Neural cell (in vitro differentiated cells): ENCODE measurements at regions not wholly inside any gene's neighbourhood (a gene's known extent, or its start where the extent isn't known, plus 50 kb on each side); places are given as distances from the start of the nearest gene placed in this dataset.

Experiments
- H2AFZ ChIP-seq: fragments of 200-600, 300-800 bp; sonication (generic), shearing (Covaris generic); 2 replicates; pipeline ENCODE4 v1.6.0; 2014; ENCODE audit warnings: low read depth, mild to moderate bottlenecking, antibody characterized with exemption, low read length, moderate library complexity
- H3F3A ChIP-seq: fragments of 200-600 bp; shearing (Covaris generic); 2 replicates; pipeline ENCODE4 v1.6.1; 2016; ENCODE audit warnings: mild to moderate bottlenecking, moderate library complexity, mixed read lengths, antibody characterized with exemption, low read length; ENCODE audit not compliant: insufficient read depth, poor library complexity, severe bottlenecking
- H3K27ac ChIP-seq: fragments of 200-600, 300-800 bp; sonication (generic), shearing (Covaris generic); 2 replicates; pipeline ENCODE4 v1.5.1; 2014; ENCODE audit warnings: mild to moderate bottlenecking, low read length, moderate library complexity
- H3K27me3 ChIP-seq: fragments of 300-800, 200-600 bp; sonication (generic), shearing (Covaris generic); 2 replicates; pipeline ENCODE4 v1.6.0; 2014; ENCODE audit warnings: mild to moderate bottlenecking, low read depth, low read length, moderate library complexity; ENCODE audit not compliant: insufficient read depth
- H3K36me3 ChIP-seq: fragments of 300-800, 200-600 bp; sonication (generic), shearing (Covaris generic); 2 replicates; pipeline ENCODE4 v1.5.1; 2014; ENCODE audit warnings: mild to moderate bottlenecking, antibody characterized with exemption, low read length, moderate library complexity; ENCODE audit not compliant: insufficient read depth
- H3K4me2 ChIP-seq: fragments of 300-800, 200-600 bp; sonication (generic), shearing (Covaris generic); 2 replicates; pipeline ENCODE4 v1.6.0; 2014; ENCODE audit warnings: mild to moderate bottlenecking, low read length
- H3K4me3 ChIP-seq: fragments of 300-800, 200-600 bp; sonication (generic), shearing (Covaris generic); 2 replicates; pipeline ENCODE4 v1.5.1; 2014; ENCODE audit warnings: mild to moderate bottlenecking, low read length, moderate library complexity
- H3K79me2 ChIP-seq: fragments of 200-600 bp; shearing (Covaris generic); replicated peaks from 2 replicates; pipeline ENCODE4 v1.6.0; 2014; ENCODE audit warnings: mild to moderate bottlenecking, low read length, moderate library complexity; ENCODE audit not compliant: insufficient read depth
- H3K9ac ChIP-seq: fragments of 300-800, 200-600 bp; sonication (generic), shearing (Covaris generic); 2 replicates; pipeline ENCODE4 v1.6.1; 2016; ENCODE audit warnings: mild to moderate bottlenecking, low read length, mixed read lengths
- H3K9me2 ChIP-seq: fragments of 200-600 bp; shearing (Covaris generic); 2 replicates; pipeline ENCODE4 v1.6.1; 2016; ENCODE audit warnings: mild to moderate bottlenecking, low read length, mixed read lengths; ENCODE audit not compliant: insufficient read depth
- H3K9me3 ChIP-seq: fragments of 200-600, 300-800 bp; sonication (generic), shearing (Covaris generic); 2 replicates; pipeline ENCODE4 v1.6.1; 2016; ENCODE audit warnings: mild to moderate bottlenecking, mixed run types, low read length, moderate library complexity, mixed read lengths
- H4K20me1 ChIP-seq: fragments of 200-600 bp; shearing (Covaris generic); 2 replicates; pipeline ENCODE4 v1.6.1; 2016; ENCODE audit warnings: mild to moderate bottlenecking, mixed run types; ENCODE audit not compliant: insufficient read depth
- EP300 ChIP-seq: fragments of 450-650 bp; conservative IDR thresholded peaks from 2 replicates; pipeline ENCODE4 v1.6.1; 2014; ENCODE audit warnings: antibody characterized with exemption, mild to moderate bottlenecking, moderate library complexity; ENCODE audit not compliant: poor library complexity, severe bottlenecking
- EZH2 ChIP-seq: fragments of 200-600, 300-800 bp; shearing (Covaris generic), sonication (generic); IDR thresholded peaks from 2 replicates; pipeline ENCODE4 v1.6.1; 2014; ENCODE audit warnings: antibody characterized with exemption, low read length, borderline replicate concordance, mild to moderate bottlenecking; ENCODE audit not compliant: insufficient read depth, poor library complexity, severe bottlenecking
- MXI1 ChIP-seq: fragments of 450-650 bp; conservative IDR thresholded peaks from 2 replicates; pipeline ENCODE4 v1.6.1; 2014; ENCODE audit warnings: antibody characterized with exemption, mild to moderate bottlenecking; ENCODE audit not compliant: poor library complexity, severe bottlenecking
- POLR2AphosphoS5 ChIP-seq: IDR thresholded peaks from 2 replicates; pipeline ENCODE4 v1.6.1; 2012
- RAD21 ChIP-seq: fragments of 450-650 bp; conservative IDR thresholded peaks from 2 replicates; pipeline ENCODE4 v1.6.1; 2014; ENCODE audit warnings: antibody characterized with exemption, mild to moderate bottlenecking, moderate library complexity
- SMC3 ChIP-seq: fragments of 450-650 bp; conservative IDR thresholded peaks from 2 replicates; pipeline ENCODE4 v1.6.1; 2014; ENCODE audit warnings: antibody characterized with exemption, mild to moderate bottlenecking, moderate library complexity; ENCODE audit not compliant: poor library complexity
- TAF1 ChIP-seq: IDR thresholded peaks from 2 replicates; pipeline ENCODE4 v1.6.1; 2012; ENCODE audit warnings: low read depth
- TF ChIP-seq, protein P1 (sequence below): fragments of 450-650 bp; IDR thresholded peaks from 2 replicates; pipeline ENCODE4 v1.5.1; 2014; ENCODE audit warnings: antibody characterized with exemption, mild to moderate bottlenecking, moderate library complexity; ENCODE audit not compliant: poor library complexity, severe bottlenecking
- TF ChIP-seq, protein P2 (sequence below): IDR thresholded peaks from 2 replicates; pipeline ENCODE4 v1.6.1; 2012; ENCODE audit warnings: borderline replicate concordance

- Histone ChIP-seq H2AFZ (no peak overlapping the region), H3K36me3 (no peaks in the 10 kb centered on the region), H3K4me2 (no peak overlapping the region), H3K9me3 (peaks cover 3% of the 10 kb centered on the region), H3K4me3 (no peak overlapping the region), H3K27ac (no peak overlapping the region), H3K27me3 (no peaks in the 10 kb centered on the region), H3K79me2 (no peaks in the 10 kb centered on the region), H4K20me1 (no peaks in the 10 kb centered on the region), H3K9ac (no peak overlapping the region), H3K9me2 (no peaks in the 10 kb centered on the region), H3F3A (no peaks in the 10 kb centered on the region)
- TF ChIP-seq, protein P1, sequence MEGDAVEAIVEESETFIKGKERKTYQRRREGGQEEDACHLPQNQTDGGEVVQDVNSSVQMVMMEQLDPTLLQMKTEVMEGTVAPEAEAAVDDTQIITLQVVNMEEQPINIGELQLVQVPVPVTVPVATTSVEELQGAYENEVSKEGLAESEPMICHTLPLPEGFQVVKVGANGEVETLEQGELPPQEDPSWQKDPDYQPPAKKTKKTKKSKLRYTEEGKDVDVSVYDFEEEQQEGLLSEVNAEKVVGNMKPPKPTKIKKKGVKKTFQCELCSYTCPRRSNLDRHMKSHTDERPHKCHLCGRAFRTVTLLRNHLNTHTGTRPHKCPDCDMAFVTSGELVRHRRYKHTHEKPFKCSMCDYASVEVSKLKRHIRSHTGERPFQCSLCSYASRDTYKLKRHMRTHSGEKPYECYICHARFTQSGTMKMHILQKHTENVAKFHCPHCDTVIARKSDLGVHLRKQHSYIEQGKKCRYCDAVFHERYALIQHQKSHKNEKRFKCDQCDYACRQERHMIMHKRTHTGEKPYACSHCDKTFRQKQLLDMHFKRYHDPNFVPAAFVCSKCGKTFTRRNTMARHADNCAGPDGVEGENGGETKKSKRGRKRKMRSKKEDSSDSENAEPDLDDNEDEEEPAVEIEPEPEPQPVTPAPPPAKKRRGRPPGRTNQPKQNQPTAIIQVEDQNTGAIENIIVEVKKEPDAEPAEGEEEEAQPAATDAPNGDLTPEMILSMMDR: no peak
- no peak for TF ChIP-seq SMC3
- no peak for TF ChIP-seq RAD21
- no peak for TF ChIP-seq EZH2
Measured at GRCh38 chr4:4752025-4752424, 107.4 kb upstream of the MSX1 start.

DNA sequence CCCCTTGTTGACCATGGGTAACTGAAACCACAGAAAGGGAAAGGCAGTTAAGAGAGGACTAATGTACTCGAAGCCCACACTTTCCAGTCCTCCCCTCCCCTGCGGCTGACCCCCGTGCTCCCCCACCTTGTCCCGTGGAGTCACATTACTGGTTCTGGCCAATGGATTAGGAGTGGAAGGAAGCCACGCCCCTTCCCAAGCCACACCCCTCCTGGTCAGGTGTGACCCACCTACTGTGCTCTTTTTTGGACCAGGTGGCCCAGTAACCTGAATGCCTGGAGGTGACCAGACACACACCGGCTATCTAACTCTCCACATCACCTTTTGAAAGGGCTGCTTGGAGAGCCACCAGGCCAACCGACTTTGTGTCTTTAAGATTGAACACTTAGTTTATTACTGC lies 109.3 kb upstream of the MSX1 start:
- H3K9ac ChIP-seq: no peak overlapping the region
- H3K4me2 ChIP-seq: no peak overlapping the region
- H4K20me1 ChIP-seq: no peaks in the 10 kb centered on the region
- TF ChIP-seq POLR2AphosphoS5 (no peak), SMC3 (no peak), EP300 (no peak), EZH2 (no peak), RAD21 (no peak), MXI1 (no peak), TAF1 (no peak)
- TF ChIP-seq, protein P1: no peak
- TF ChIP-seq, protein P2, sequence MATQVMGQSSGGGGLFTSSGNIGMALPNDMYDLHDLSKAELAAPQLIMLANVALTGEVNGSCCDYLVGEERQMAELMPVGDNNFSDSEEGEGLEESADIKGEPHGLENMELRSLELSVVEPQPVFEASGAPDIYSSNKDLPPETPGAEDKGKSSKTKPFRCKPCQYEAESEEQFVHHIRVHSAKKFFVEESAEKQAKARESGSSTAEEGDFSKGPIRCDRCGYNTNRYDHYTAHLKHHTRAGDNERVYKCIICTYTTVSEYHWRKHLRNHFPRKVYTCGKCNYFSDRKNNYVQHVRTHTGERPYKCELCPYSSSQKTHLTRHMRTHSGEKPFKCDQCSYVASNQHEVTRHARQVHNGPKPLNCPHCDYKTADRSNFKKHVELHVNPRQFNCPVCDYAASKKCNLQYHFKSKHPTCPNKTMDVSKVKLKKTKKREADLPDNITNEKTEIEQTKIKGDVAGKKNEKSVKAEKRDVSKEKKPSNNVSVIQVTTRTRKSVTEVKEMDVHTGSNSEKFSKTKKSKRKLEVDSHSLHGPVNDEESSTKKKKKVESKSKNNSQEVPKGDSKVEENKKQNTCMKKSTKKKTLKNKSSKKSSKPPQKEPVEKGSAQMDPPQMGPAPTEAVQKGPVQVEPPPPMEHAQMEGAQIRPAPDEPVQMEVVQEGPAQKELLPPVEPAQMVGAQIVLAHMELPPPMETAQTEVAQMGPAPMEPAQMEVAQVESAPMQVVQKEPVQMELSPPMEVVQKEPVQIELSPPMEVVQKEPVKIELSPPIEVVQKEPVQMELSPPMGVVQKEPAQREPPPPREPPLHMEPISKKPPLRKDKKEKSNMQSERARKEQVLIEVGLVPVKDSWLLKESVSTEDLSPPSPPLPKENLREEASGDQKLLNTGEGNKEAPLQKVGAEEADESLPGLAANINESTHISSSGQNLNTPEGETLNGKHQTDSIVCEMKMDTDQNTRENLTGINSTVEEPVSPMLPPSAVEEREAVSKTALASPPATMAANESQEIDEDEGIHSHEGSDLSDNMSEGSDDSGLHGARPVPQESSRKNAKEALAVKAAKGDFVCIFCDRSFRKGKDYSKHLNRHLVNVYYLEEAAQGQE: no peak
- H3K27ac ChIP-seq: no peak overlapping the region
- no peaks in the 10 kb centered on the region for H3K27me3 ChIP-seq
- H3K79me2 ChIP-seq: no peaks in the 10 kb centered on the region
- no peaks in the 10 kb centered on the region for H3K36me3 ChIP-seq
- peaks cover 3% of the 10 kb centered on the region for H3K9me3 ChIP-seq
- no peaks in the 10 kb centered on the region for H3K9me2 ChIP-seq
- no peak overlapping the region for H2AFZ ChIP-seq
- no peak overlapping the region for H3K4me3 ChIP-seq
- H3F3A ChIP-seq: no peaks in the 10 kb centered on the region
